Right lobe of liver (tissue), 6 donors: ENCODE measurements at regions not wholly inside any gene's neighbourhood (a gene's known extent, or its start where the extent isn't known, plus 50 kb on each side); places are given as distances from the start of the nearest gene placed in this dataset.

Experiments used
- ATAC-seq, 4 donors: fragments of 200-7000 bp; cut with Tn5 transposase; one replicate each; pipeline ENCODE4 v1.9.1; 2020; ENCODE audit warnings: mild to moderate bottlenecking in 4 of 4, moderate library complexity in 4 of 4
- DNase-seq, 3 donors: peaks; one replicate each; pipeline ENCODE4 v3.0.0-alpha.2; 2020
- H3K27ac ChIP-seq, 3 donors: fragments of 200-600 bp; one replicate each; pipeline ENCODE4 v1.8.0; 2022
- H3K27me3 ChIP-seq, 2 donors: fragments of 200-600 bp; one replicate each; pipeline ENCODE4 v1.8.0; 2022
- H3K36me3 ChIP-seq, 4 donors: fragments of 200-600 bp; sonication (generic) in 1 of 4; one replicate each; pipeline versions ENCODE4 v1.5.1 to v1.8.0; 2017 to 2022; ENCODE audit warnings: control low read depth in 1 of 4
- H3K4me1 ChIP-seq, 4 donors: fragments of 200-600 bp; sonication (generic) in 1 of 4; one replicate each; pipeline versions ENCODE4 v1.5.1 to v1.8.0; 2017 to 2022; ENCODE audit warnings: control low read depth in 1 of 4
- H3K4me3 ChIP-seq, 3 donors: fragments of 200-600 bp; one replicate each; pipeline ENCODE4 v1.8.0; 2022
- H3K9me3 ChIP-seq, 4 donors: fragments of 200-600 bp; sonication (generic) in 1 of 4; one replicate each; pipeline versions ENCODE4 v1.5.1 to v1.8.0; 2017 to 2022; ENCODE audit warnings: control low read depth in 1 of 4
- CTCF ChIP-seq, 4 donors: fragments of 200-600 bp in 3 of 4; fragments of 450-650 bp in 1 of 4; IDR thresholded peaks; one replicate each; pipeline versions ENCODE4 v1.5.1 to v1.8.0; 2016 to 2022; ENCODE audit warnings: antibody characterized with exemption in 4 of 4, mild to moderate bottlenecking in 2 of 4
- POLR2A ChIP-seq: fragments of 450-650 bp; IDR thresholded peaks from one replicate; pipeline ENCODE4 v1.6.1; 2017; ENCODE audit warnings: antibody characterized with exemption, mild to moderate bottlenecking
- WGBS: methylation state at CpG from one replicate; pipeline ENCODE4 v1.1.6; 2018; ENCODE audit warnings: low coverage, low lambda C conversion rate; ENCODE audit not compliant: insufficient coverage; ENCODE audit errors: missing lambda C conversion rate; 5-methylcytosine and 5-hydroxymethylcytosine counted together
- intact Hi-C, 2 donors: fragments of 100-400 bp; cut with DNase I; formaldehyde crosslinking; loops; one replicate each; pipeline versions ENCODE4 v1.11.2 to v1.14.1; 2022
- donor health status: DM: no; HTN: yes; CAD: no.
- donor health status: DM: no; HTN: no; CAD: no.
- donor health status: DM: no; HTN: no; CAD: no.
- donor health status: DM: no; HTN: yes; CAD: no.
- donor health status: DM: no; HTN: yes; CAD: no.

GRCh38 chr10:84811113-84811512, 482.7 kb downstream of the CCSER2 start:
- no peaks in the 10 kb centered on the region for H3K4me1 ChIP-seq
- no peak for TF ChIP-seq CTCF (IDR thresholded peaks at IDR 0.05)
- no peak for TF ChIP-seq POLR2A
- no peaks in the 10 kb centered on the region for H3K9me3 ChIP-seq
- WGBS: 36% methylated on average over 5 of the region's 5 CpGs
- H3K4me3 ChIP-seq: no peak overlapping the region
- intact Hi-C loops: no loop called here
- ATAC-seq: no peak
- no peaks in the 10 kb centered on the region for H3K27me3 ChIP-seq
- no peak overlapping the region for H3K27ac ChIP-seq
- no peak for DNase-seq
- H3K36me3 ChIP-seq: no peaks in the 10 kb centered on the region

GRCh38 chr10:84818961-84819360, 490.6 kb downstream of the CCSER2 start:
- Histone ChIP-seq H3K27ac (no peak overlapping the region), H3K27me3 (no peaks in the 10 kb centered on the region), H3K4me1 (no peaks in the 10 kb centered on the region), H3K36me3 (no peaks in the 10 kb centered on the region), H3K4me3 (no peak overlapping the region), H3K9me3 (no peaks in the 10 kb centered on the region)
- no CpG with 5 or more reads among the region's 3 CpGs for WGBS
- intact Hi-C loops: no loop called here
- TF ChIP-seq POLR2A: no peak
- no peak for DNase-seq
- ATAC-seq: no peak

- H3K9me3 ChIP-seq: no peaks in the 10 kb centered on the region
- no peaks in the 10 kb centered on the region for H3K36me3 ChIP-seq
- no peak for ATAC-seq
- peak in 2 of 4 donors; percentile 14 to 18 for TF ChIP-seq CTCF (IDR thresholded peaks at IDR 0.05)
- TF ChIP-seq POLR2A: no peak
- H3K4me1 ChIP-seq: no peaks in the 10 kb centered on the region
- no peak overlapping the region for H3K27ac ChIP-seq
- 60% methylated on average over 3 of the region's 3 CpGs for WGBS
- intact Hi-C loops: no loop called here
- no peaks in the 10 kb centered on the region for H3K27me3 ChIP-seq
- H3K4me3 ChIP-seq: no peak overlapping the region
- no peak for DNase-seq
Observed at GRCh38 chr10:84820120-84820519, 491.7 kb downstream of the CCSER2 start.

GRCh38 chr10:84820596-84820995, 492.2 kb downstream of the CCSER2 start:
- ATAC-seq: no peak
- H3K36me3 ChIP-seq: no peaks in the 10 kb centered on the region
- 50% methylated on average over 2 of the region's 2 CpGs for WGBS
- H3K27ac ChIP-seq: no peak overlapping the region
- no peaks in the 10 kb centered on the region for H3K4me1 ChIP-seq
- intact Hi-C loops: no loop called here
- TF ChIP-seq POLR2A (no peak), CTCF (IDR thresholded peaks at IDR 0.05) (peak in 1 of 4 donors; percentile 1)
- H3K9me3 ChIP-seq: no peaks in the 10 kb centered on the region
- no peak for DNase-seq
- H3K4me3 ChIP-seq: no peak overlapping the region
- H3K27me3 ChIP-seq: no peaks in the 10 kb centered on the region

GRCh38 chr10:84822931-84823630, 494.7 kb downstream of the CCSER2 start:
- DNase-seq: no peak
- WGBS: 72% methylated on average over 3 of the region's 3 CpGs
- Histone ChIP-seq H3K4me3 (no peak overlapping the region), H3K36me3 (no peaks in the 10 kb centered on the region), H3K27me3 (no peaks in the 10 kb centered on the region), H3K9me3 (no peaks in the 10 kb centered on the region), H3K4me1 (no peaks in the 10 kb centered on the region), H3K27ac (no peak overlapping the region)
- intact Hi-C loops: no loop called here
- no peak for ATAC-seq
- no peak for TF ChIP-seq CTCF (IDR thresholded peaks at IDR 0.05)
- no peak for TF ChIP-seq POLR2A
